ENCODE measurements at regions not wholly inside any gene's neighbourhood (a gene's known extent, or its start where the extent isn't known, plus 50 kb on each side); places are given as distances from the start of the nearest gene placed in this dataset.

DNA sequence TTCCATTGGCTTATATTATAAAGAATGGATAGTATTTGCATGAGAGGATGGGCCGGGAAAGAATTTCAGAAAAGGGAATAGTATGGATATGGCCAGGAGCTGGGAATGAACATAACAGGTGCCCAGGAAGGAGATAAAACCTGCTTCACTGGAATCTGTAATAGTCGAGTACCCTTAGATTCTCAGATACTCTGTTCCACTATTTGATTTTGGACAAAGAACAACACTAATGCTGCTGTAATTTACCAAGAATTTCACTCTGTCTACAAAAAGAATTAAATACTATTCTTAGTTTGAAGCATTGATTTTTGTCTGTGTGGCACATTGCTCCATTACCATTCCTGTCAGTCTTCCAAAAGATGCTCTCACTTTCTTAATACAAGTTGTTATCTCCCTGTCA, 718.2 kb upstream of the LRRN3 start:
- DNase-seq: no peak
- H4K20me1 ChIP-seq (ENCODE audit: insufficient read depth, low read length): no peaks in the 10 kb centered on the region
- no peak overlapping the region for H3K4me3 ChIP-seq (replicated peaks in 1 of 3; ENCODE audit: low read depth in 2 of 3, low read length in 3 of 3)
- H3K4me1 ChIP-seq (ENCODE audit: control insufficient read depth in 1 of 2, insufficient read depth in 2 of 2, low read length in 2 of 2): no peaks in the 10 kb centered on the region
- no peak overlapping the region for H3K27ac ChIP-seq (ENCODE audit: low read depth in 1 of 2, low read length in 2 of 2)
- no peak overlapping the region for H3K9ac ChIP-seq (ENCODE audit: insufficient read depth, low read length, poor library complexity, severe bottlenecking)
- peaks cover 0 to 8% (median 6%) of the 10 kb centered on the region in 7 donors for H3K9me3 Mint-ChIP-seq
- H3K79me2 ChIP-seq (ENCODE audit: insufficient read depth, low read length): no peaks in the 10 kb centered on the region
- intact Hi-C loops (cut with micrococcal nuclease): no loop called here
- H3K36me3 Mint-ChIP-seq: no peaks in the 10 kb centered on the region
- TF ChIP-seq, protein P1, sequence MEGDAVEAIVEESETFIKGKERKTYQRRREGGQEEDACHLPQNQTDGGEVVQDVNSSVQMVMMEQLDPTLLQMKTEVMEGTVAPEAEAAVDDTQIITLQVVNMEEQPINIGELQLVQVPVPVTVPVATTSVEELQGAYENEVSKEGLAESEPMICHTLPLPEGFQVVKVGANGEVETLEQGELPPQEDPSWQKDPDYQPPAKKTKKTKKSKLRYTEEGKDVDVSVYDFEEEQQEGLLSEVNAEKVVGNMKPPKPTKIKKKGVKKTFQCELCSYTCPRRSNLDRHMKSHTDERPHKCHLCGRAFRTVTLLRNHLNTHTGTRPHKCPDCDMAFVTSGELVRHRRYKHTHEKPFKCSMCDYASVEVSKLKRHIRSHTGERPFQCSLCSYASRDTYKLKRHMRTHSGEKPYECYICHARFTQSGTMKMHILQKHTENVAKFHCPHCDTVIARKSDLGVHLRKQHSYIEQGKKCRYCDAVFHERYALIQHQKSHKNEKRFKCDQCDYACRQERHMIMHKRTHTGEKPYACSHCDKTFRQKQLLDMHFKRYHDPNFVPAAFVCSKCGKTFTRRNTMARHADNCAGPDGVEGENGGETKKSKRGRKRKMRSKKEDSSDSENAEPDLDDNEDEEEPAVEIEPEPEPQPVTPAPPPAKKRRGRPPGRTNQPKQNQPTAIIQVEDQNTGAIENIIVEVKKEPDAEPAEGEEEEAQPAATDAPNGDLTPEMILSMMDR (IDR thresholded peaks at IDR 0.05): no peak
- H3K27me3 Mint-ChIP-seq (ENCODE audit: low read depth in 3 of 3): no peaks in the 10 kb centered on the region
- no peak overlapping the region for H3K4me3 Mint-ChIP-seq
- H3K27ac Mint-ChIP-seq: no peak overlapping the region
- H3K9me3 ChIP-seq (replicated peaks in 1 of 2; ENCODE audit: control insufficient read depth in 1 of 2, insufficient read depth in 1 of 2, low read length in 2 of 2): peaks cover 0 to 7% of the 10 kb centered on the region in 2 donors
- H2AFZ ChIP-seq (ENCODE audit: insufficient read depth, low read depth, low read length, poor library complexity, severe bottlenecking): no peak overlapping the region
- 83% methylated on average over 1 of the region's 2 CpGs for WGBS (ENCODE audit: insufficient coverage)
- H3K27me3 ChIP-seq (ENCODE audit: control insufficient read depth in 2 of 2, insufficient read depth in 2 of 2, low read length in 2 of 2): no peaks in the 10 kb centered on the region
- H3K4me2 ChIP-seq (replicated peaks; ENCODE audit: extremely low read depth, low read length, poor library complexity, severe bottlenecking): no peak overlapping the region
- H3K36me3 ChIP-seq (replicated peaks in 1 of 2; ENCODE audit: control insufficient read depth in 1 of 2, insufficient read depth in 2 of 2, low read length in 2 of 2): no peaks in the 10 kb centered on the region
- H3K4me1 Mint-ChIP-seq: no peaks in the 10 kb centered on the region

- Mint-ChIP-seq H3K9me3 (peaks cover 0 to 7% (median 5%) of the 10 kb centered on the region in 7 donors), H3K4me1 (no peaks in the 10 kb centered on the region), H3K36me3 (no peaks in the 10 kb centered on the region), H3K4me3 (no peak overlapping the region), H3K27ac (no peak overlapping the region), H3K27me3 (ENCODE audit: low read depth in 3 of 3) (no peaks in the 10 kb centered on the region)
- no peak overlapping the region for H3K4me2 ChIP-seq (replicated peaks; ENCODE audit: extremely low read depth, low read length, poor library complexity, severe bottlenecking)
- H3K4me3 ChIP-seq (replicated peaks in 1 of 3; ENCODE audit: low read depth in 2 of 3, low read length in 3 of 3): no peak overlapping the region
- H4K20me1 ChIP-seq (ENCODE audit: insufficient read depth, low read length): no peaks in the 10 kb centered on the region
- no peak for DNase-seq
- WGBS (ENCODE audit: insufficient coverage): no CpG with 5 or more reads among the region's 1 CpG
- no peak overlapping the region for H3K27ac ChIP-seq (ENCODE audit: low read depth in 1 of 2, low read length in 2 of 2)
- H3K27me3 ChIP-seq (ENCODE audit: control insufficient read depth in 2 of 2, insufficient read depth in 2 of 2, low read length in 2 of 2): no peaks in the 10 kb centered on the region
- TF ChIP-seq, protein P1 (IDR thresholded peaks at IDR 0.05): no peak
- H3K4me1 ChIP-seq (ENCODE audit: control insufficient read depth in 1 of 2, insufficient read depth in 2 of 2, low read length in 2 of 2): no peaks in the 10 kb centered on the region
- peaks cover 0 to 7% of the 10 kb centered on the region in 2 donors for H3K9me3 ChIP-seq (replicated peaks in 1 of 2; ENCODE audit: control insufficient read depth in 1 of 2, insufficient read depth in 1 of 2, low read length in 2 of 2)
- H3K79me2 ChIP-seq (ENCODE audit: insufficient read depth, low read length): no peaks in the 10 kb centered on the region
- intact Hi-C loops (cut with micrococcal nuclease): no loop called here
- H2AFZ ChIP-seq (ENCODE audit: insufficient read depth, low read depth, low read length, poor library complexity, severe bottlenecking): no peak overlapping the region
- no peak overlapping the region for H3K9ac ChIP-seq (ENCODE audit: insufficient read depth, low read length, poor library complexity, severe bottlenecking)
- H3K36me3 ChIP-seq (replicated peaks in 1 of 2; ENCODE audit: control insufficient read depth in 1 of 2, insufficient read depth in 2 of 2, low read length in 2 of 2): no peaks in the 10 kb centered on the region
Observed at GRCh38 chr7:110373416-110373815, 717.5 kb upstream of the LRRN3 start.
